BLaER1 treated with 17β-estradiol and CSF1 and Interleukin-3, amounts not matched to agents 10 nM and 100 nM (cell line): ENCODE measurements at regions not wholly inside any gene's neighbourhood (a gene's known extent, or its start where the extent isn't known, plus 50 kb on each side); places are given as distances from the start of the nearest gene placed in this dataset.
"Not testable (repeated sequence)": the region's sequence is repeated elsewhere in the genome, so short reads cannot be mapped to it uniquely, and the experiment has no call there.

Experiments used
- H3K27ac ChIP-seq, 11 experiments: shearing (Covaris generic); formaldehyde crosslinking; 2 replicates each; pipeline ENCODE4 v1.8.1; 2022
- H3K27me3 ChIP-seq, 11 experiments: shearing (Covaris generic); formaldehyde crosslinking; 2 replicates each; pipeline ENCODE4 v1.8.1; 2022
- H3K36me3 ChIP-seq, 11 experiments: shearing (Covaris generic); formaldehyde crosslinking; 2 replicates each; pipeline ENCODE4 v1.8.1; 2022
- H3K4me1 ChIP-seq, 10 experiments: shearing (Covaris generic); formaldehyde crosslinking; 2 replicates each; pipeline ENCODE4 v1.8.1; 2022
- H3K4me2 ChIP-seq, 11 experiments: shearing (Covaris generic); formaldehyde crosslinking; 2 replicates each; pipeline ENCODE4 v1.8.1; 2022
- H3K4me3 ChIP-seq, 10 experiments: shearing (Covaris generic); formaldehyde crosslinking; 2 replicates each; pipeline ENCODE4 v1.8.1; 2022
- H3K9ac ChIP-seq, 11 experiments: shearing (Covaris generic); formaldehyde crosslinking; 2 replicates each; pipeline ENCODE4 v1.8.1; 2022
- H3K9me3 ChIP-seq, 11 experiments: shearing (Covaris generic); formaldehyde crosslinking; replicated peaks in 1 of 11; 2 replicates each; pipeline ENCODE4 v1.8.1; 2022
- H4K20me1 ChIP-seq, 11 experiments: shearing (Covaris generic); formaldehyde crosslinking; 2 replicates each; pipeline ENCODE4 v1.8.1; 2022
- Cebpa-rat ChIP-seq, 11 experiments: shearing (Covaris generic); IDR thresholded peaks; 2 replicates each; pipeline ENCODE4 v1.8.1; 2022

DNA sequence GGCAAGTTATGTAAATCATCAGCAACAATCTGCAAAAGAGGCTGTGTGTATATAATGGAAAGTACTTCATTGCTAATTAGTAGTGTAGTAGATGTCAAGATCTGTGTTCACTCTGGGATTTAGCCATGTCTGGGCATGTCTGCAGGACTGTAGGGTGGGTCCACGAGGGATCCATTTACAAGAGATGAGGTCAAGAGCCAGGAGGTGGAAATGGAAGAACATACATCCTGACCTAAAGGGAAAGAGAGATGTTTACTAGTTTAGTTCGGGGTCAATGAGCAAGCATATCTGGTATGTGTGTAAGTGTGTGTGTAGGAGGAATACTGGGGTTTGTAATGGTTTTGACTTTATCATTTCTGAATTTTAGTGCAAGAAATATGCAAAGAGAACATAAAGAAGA is 171.5 kb upstream of the NANOGP8 start:
- Histone ChIP-seq H3K36me3 (no peaks in the 10 kb centered on the region), H3K4me3 (no peak overlapping the region), H4K20me1 (no peaks in the 10 kb centered on the region), H3K9ac (no peak overlapping the region), H3K27me3 (no peaks in the 10 kb centered on the region), H3K9me3 (no peaks in the 10 kb centered on the region), H3K4me2 (no peak overlapping the region), H3K27ac (no peak overlapping the region), H3K4me1 (no peaks in the 10 kb centered on the region)
- no peak for TF ChIP-seq Cebpa-rat (IDR thresholded peaks at IDR 0.05)

DNA sequence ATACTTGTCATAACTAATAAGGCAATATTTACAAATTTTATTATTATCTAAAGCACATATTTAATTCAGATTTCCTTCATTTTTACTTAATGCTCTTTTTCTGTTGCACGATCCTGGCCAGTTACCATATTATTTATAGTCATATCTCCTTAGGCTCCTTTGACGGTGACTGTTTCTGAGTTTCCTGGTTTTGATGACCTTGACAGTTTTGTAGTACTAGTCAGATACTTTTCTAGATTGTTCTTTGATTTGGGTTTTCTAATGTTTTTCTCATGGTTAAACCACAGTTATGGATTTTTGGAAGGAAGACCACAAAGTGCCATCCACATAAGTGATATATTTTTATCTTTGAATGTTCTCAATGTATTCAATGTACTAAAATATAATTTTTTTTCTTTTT is 171.0 kb upstream of the NANOGP8 start:
- Histone ChIP-seq H3K27ac (no peak overlapping the region), H3K36me3 (no peaks in the 10 kb centered on the region), H3K4me3 (no peak overlapping the region), H3K27me3 (no peaks in the 10 kb centered on the region), H3K4me2 (no peak overlapping the region), H3K4me1 (no peaks in the 10 kb centered on the region), H3K9me3 (no peaks in the 10 kb centered on the region), H3K9ac (no peak overlapping the region), H4K20me1 (no peaks in the 10 kb centered on the region)
- TF ChIP-seq Cebpa-rat (IDR thresholded peaks at IDR 0.05), result no peak

DNA sequence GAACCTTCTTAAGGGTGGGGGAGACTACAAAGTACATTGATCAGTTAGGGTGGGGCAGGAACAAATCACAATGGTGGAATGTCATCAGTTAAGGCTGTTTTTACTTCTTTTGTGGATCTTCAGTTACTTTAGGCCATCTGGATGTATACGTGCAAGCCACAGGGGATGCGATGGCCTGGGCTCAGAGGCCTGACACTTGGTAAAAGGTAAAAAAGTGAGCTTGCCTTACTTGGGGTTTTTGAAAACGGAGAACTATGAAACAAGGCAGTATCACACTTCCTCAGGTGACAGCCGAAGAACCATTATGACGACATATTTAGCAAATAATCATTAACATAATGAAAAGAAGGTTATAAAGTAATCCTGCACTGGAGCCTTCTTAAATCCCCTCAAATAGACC is 169.8 kb upstream of the NANOGP8 start:
- H4K20me1 ChIP-seq, H3K9ac ChIP-seq, H3K27ac ChIP-seq, H3K27me3 ChIP-seq, H3K4me1 ChIP-seq, H3K4me3 ChIP-seq, H3K9me3 ChIP-seq, H3K36me3 ChIP-seq, H3K4me2 ChIP-seq: not testable (repeated sequence)

DNA sequence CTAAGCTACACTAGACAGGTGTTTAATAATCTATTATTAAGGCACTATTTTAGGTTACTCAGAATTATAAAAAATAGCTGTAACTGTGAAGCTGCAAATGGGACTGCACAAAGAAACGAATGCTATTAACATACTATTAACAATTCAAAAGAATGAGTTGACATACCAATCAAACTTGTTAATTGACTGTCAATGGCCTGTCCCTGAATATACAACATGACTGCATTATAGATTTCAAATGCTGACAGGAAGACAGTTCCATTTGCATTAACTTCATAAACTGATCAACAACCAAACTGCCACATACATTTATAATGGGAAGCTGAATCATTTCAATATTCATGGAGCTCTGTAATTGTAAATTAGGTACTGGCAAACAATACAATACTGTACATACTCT is 169.0 kb upstream of the NANOGP8 start:
- Histone ChIP-seq H3K27me3 (no peaks in the 10 kb centered on the region), H4K20me1 (no peaks in the 10 kb centered on the region), H3K9ac (no peak overlapping the region), H3K4me1 (no peaks in the 10 kb centered on the region), H3K27ac (no peak overlapping the region), H3K9me3 (no peaks in the 10 kb centered on the region), H3K36me3 (no peaks in the 10 kb centered on the region), H3K4me3 (no peak overlapping the region), H3K4me2 (no peak overlapping the region)
- no peak for TF ChIP-seq Cebpa-rat (IDR thresholded peaks at IDR 0.05)

DNA sequence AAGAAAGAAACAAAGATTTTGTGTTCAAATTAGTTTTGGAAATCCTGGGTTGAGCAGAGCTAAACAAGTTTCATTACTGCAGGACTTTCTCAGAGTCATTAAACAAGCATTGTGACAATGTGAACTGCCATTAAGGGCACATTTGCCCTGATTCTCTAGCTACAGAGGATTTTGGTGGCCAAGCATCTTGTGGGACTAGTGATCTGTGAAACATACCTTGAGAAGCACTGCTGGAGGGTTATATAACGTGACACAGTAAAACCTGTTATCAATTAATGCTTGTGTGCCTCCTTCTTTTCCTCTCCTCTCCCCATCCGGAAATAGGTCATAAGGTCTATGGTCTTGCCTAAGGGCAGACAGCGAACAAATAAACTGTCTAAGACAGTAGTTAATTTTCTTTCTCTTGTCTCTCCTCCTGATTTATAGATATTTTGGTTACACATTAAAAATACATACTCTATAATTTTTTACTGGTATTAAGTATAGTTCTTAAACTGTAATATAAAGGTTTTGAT is 167.3 kb upstream of the NANOGP8 start:
- H3K27ac ChIP-seq, result no peak overlapping the region
- no peaks in the 10 kb centered on the region for H4K20me1 ChIP-seq
- H3K9me3 ChIP-seq, result no peaks in the 10 kb centered on the region
- no peak overlapping the region for H3K4me3 ChIP-seq
- no peaks in the 10 kb centered on the region for H3K27me3 ChIP-seq
- no peak for TF ChIP-seq Cebpa-rat (IDR thresholded peaks at IDR 0.05)
- no peak overlapping the region for H3K4me2 ChIP-seq
- H3K9ac ChIP-seq, result no peak overlapping the region
- H3K4me1 ChIP-seq, result no peaks in the 10 kb centered on the region
- H3K36me3 ChIP-seq, result no peaks in the 10 kb centered on the region

DNA sequence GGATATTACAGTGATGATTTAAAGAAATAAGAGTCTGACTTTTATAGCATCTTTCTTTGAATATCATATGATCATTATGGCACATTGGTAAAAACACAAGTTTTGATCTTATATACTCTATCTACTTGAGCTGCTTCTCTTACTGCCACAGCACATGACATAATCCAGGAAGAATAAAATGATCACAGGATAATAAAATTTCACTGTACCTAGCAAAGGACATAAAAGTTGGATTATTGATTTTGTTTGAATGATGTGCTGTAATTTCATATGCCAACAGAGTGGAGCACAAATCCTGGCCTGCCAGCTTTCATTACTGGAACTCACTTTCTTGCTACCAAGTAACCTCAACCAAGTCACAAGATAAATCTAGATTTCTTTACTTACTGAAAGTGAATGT is 162.1 kb upstream of the NANOGP8 start:
- H3K4me2 ChIP-seq, result no peak overlapping the region
- H4K20me1 ChIP-seq, result no peaks in the 10 kb centered on the region
- no peaks in the 10 kb centered on the region for H3K4me1 ChIP-seq
- no peak for TF ChIP-seq Cebpa-rat (IDR thresholded peaks at IDR 0.05)
- H3K36me3 ChIP-seq, result no peaks in the 10 kb centered on the region
- no peaks in the 10 kb centered on the region for H3K9me3 ChIP-seq
- no peak overlapping the region for H3K4me3 ChIP-seq
- no peak overlapping the region for H3K9ac ChIP-seq
- H3K27me3 ChIP-seq, result no peaks in the 10 kb centered on the region
- H3K27ac ChIP-seq, result no peak overlapping the region

DNA sequence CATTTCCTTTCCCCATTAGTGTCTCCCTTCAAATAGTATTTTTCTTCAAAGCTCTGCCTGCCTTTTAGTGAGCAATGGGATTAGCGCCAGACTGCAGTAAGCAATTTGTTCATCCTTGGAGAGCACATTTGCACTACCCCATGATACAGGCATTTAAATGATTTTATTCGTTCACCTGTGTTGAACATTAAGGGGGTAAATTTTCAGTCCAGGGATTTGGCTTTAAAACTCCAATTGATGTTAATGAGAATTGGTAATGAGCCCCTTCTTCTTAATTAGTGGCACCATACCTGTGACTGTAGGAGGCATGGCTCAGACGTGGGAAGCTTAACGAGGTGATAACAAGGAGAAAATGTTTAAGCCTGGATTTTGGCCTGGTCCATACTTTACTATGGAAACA is 161.4 kb upstream of the NANOGP8 start:
- H3K4me2 ChIP-seq, result no peak overlapping the region

DNA sequence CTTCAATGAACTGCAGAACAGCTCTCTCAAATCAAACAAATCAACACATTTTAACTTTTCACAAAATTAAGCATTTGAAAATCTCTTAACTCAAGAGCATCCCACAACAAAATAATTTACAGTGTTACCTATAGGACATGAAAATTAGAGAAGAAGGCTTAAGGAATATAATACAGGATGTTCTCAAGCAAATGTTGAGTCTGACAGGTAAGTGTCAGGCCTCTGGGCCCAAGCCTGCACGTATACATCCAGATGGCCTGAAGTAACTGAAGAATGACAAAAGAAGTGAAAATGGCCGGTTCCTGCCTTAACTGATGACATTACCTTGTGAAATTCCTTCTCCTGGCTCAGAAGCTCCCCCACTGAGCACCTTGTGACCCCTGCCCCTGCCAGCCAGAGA is 160.6 kb upstream of the NANOGP8 start:
- H3K4me3 ChIP-seq, result not testable (repeated sequence)

More for the DNA sequence above, 161.4 kb upstream of the NANOGP8 start:
- H3K36me3 ChIP-seq, result no peaks in the 10 kb centered on the region
- no peaks in the 10 kb centered on the region for H4K20me1 ChIP-seq
- no peak overlapping the region for H3K27ac ChIP-seq
- H3K27me3 ChIP-seq, result no peaks in the 10 kb centered on the region
- H3K9ac ChIP-seq, result no peak overlapping the region
- no peak overlapping the region for H3K4me3 ChIP-seq
- no peak for TF ChIP-seq Cebpa-rat (IDR thresholded peaks at IDR 0.05)
- H3K9me3 ChIP-seq, result no peaks in the 10 kb centered on the region
- no peaks in the 10 kb centered on the region for H3K4me1 ChIP-seq

DNA sequence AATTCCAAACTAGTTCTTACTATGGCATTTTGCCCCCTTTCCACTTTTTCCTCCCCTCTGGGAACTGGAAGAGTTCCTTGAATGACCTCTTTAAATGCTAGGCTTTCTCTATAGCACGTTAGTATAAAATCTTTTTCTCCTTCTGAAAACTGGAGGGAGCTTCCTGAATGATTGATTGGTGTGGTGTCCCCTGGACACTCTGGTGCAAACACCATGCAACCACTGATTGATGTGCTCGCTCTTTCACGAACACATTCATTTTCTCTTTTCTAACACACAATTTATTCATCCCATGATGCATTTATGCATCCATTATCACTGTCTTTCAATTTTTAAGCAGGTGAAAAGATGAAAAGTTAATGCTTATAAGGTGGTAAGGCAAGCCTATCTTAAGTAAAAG is 159.1 kb upstream of the NANOGP8 start:
- Histone ChIP-seq H3K36me3 (no peaks in the 10 kb centered on the region), H3K27ac (no peak overlapping the region), H3K4me1 (no peaks in the 10 kb centered on the region), H4K20me1 (no peaks in the 10 kb centered on the region), H3K4me2 (no peak overlapping the region), H3K9ac (no peak overlapping the region), H3K9me3 (no peaks in the 10 kb centered on the region), H3K27me3 (no peaks in the 10 kb centered on the region), H3K4me3 (no peak overlapping the region)
- no peak for TF ChIP-seq Cebpa-rat (IDR thresholded peaks at IDR 0.05)

More for the DNA sequence above, 160.6 kb upstream of the NANOGP8 start:
- not testable (repeated sequence) for H3K4me1 ChIP-seq, H3K27ac ChIP-seq, H3K9ac ChIP-seq, H3K27me3 ChIP-seq, H3K4me2 ChIP-seq, H4K20me1 ChIP-seq, H3K9me3 ChIP-seq, H3K36me3 ChIP-seq

DNA sequence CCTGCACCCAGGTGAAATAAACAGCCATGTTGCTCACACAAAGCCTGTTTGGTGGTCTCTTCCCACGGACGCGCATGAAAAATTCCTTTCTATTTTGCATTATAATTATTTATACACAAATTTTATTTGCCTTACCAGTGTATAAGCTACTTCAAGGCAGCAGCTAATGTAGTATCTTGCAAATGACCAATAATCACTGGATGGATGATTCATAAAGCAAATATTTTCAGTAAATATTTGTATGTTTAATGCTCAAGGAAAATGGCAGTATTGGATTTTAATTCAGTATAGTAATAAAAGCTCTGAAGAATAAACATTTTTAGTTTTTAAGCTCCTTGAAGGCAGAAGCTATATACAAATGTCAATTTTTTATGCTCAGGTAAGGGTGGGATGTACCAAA is 158.7 kb upstream of the NANOGP8 start:
- Histone ChIP-seq H3K9me3 (no peaks in the 10 kb centered on the region), H3K4me2 (no peak overlapping the region), H3K4me1 (no peaks in the 10 kb centered on the region), H4K20me1 (no peaks in the 10 kb centered on the region), H3K9ac (no peak overlapping the region), H3K36me3 (no peaks in the 10 kb centered on the region), H3K4me3 (no peak overlapping the region), H3K27ac (no peak overlapping the region), H3K27me3 (no peaks in the 10 kb centered on the region)
- no peak for TF ChIP-seq Cebpa-rat (IDR thresholded peaks at IDR 0.05)

DNA sequence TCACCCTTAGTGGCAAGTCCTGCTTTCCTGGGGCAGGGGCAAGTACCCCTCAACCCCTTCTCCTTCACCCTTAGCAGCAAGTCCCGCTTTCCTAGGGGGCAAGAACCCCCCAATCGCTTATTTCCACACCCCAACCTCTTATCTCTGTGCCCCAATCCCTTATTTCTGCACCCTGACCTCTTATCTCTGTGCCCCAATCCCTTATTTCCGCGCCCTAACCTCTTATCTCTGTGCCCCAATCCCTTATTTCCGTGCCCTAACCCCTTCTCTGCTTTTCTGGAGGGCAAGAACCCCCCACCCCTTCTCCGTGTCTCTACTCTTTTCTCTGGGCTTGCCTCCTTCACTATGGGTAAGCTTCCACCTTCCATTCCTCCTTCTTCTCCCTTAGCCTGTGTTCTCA is 154.6 kb upstream of the NANOGP8 start:
- H3K4me1 ChIP-seq, H3K4me3 ChIP-seq, H3K27ac ChIP-seq, H3K36me3 ChIP-seq, H4K20me1 ChIP-seq, H3K9me3 ChIP-seq, H3K27me3 ChIP-seq, H3K4me2 ChIP-seq, H3K9ac ChIP-seq: not testable (repeated sequence)

DNA sequence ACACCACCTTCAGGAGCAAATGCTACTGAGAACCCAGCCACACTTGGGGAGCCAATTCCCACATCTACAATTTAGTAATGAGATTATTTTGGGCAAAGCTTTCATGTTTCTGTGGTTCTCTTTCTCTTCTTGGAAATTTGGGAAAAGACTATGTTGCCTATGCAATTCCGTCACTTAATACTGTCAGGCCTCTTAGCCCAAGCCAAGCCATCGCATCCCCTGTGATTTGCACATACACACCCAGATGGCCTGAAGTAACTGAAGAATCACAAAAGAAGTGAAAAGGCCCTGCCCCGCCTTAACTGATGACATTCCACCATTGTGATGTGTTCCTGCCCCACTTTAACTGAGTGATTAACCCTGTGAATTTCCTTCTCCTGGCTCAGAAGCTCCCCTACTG is 153.4 kb upstream of the NANOGP8 start:
- not testable (repeated sequence) for H3K27me3 ChIP-seq, H3K4me2 ChIP-seq, H4K20me1 ChIP-seq, H3K4me1 ChIP-seq, H3K36me3 ChIP-seq, H3K9ac ChIP-seq, H3K9me3 ChIP-seq, H3K27ac ChIP-seq, H3K4me3 ChIP-seq
